HUES6 (cell line): ENCODE measurements at regions not wholly inside any gene's neighbourhood (a gene's known extent, or its start where the extent isn't known, plus 50 kb on each side); places are given as distances from the start of the nearest gene placed in this dataset.

Experiments used
- H3K27ac ChIP-seq: 2 replicates; pipeline ENCODE4 v1.7.0; 2013; ENCODE audit warnings: low read depth, mild to moderate bottlenecking, low read length, inconsistent platforms
- H3K27me3 ChIP-seq: 2 replicates; pipeline ENCODE4 v1.6.1; 2013; ENCODE audit warnings: low read length; ENCODE audit not compliant: control insufficient read depth, insufficient read depth
- H3K36me3 ChIP-seq: 2 replicates; pipeline ENCODE4 v1.6.1; 2013; ENCODE audit warnings: low read length; ENCODE audit not compliant: control insufficient read depth, insufficient read depth
- H3K4me1 ChIP-seq: 2 replicates; pipeline ENCODE4 v1.6.1; 2013; ENCODE audit warnings: low read length; ENCODE audit not compliant: control insufficient read depth, insufficient read depth
- H3K4me3 ChIP-seq: 2 replicates; pipeline ENCODE4 v1.5.1; 2013; ENCODE audit warnings: low read depth, low read length
- H3K9ac ChIP-seq: one replicate; pipeline ENCODE4 v1.6.1; 2013; ENCODE audit warnings: mild to moderate bottlenecking, low read length
- H3K9me3 ChIP-seq: 2 replicates; pipeline ENCODE4 v1.6.1; 2013; ENCODE audit warnings: low read depth, low read length; ENCODE audit not compliant: control insufficient read depth, insufficient read depth

DNA sequence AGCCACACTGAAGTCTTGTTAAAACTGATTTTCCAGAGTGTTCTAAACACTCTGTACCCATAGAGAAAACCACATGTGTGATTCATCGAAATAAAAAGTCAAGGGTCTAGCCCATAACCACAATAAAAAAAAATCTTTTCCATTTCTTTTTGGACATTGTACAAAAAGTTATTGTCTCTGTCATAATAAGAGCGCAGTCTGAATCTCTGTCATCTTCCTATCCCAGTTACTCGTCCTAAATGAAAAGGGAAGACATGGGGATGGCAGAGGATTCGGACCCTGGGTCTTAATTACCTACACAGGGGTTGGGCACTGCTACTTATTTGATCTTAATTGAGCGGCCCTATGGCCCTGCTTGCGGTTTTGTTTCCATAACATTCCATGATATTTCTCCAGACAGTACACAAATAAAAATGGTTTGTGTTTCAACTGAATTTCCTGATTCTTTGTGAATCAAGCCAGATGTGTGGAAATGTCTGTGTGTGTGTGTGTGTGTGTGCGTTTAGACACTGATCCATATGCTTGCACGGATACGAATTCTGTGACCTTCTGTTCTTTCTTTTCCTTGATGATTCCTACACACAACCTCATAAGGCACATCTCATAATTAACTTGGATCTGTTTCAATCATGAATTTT, 133.4 kb upstream of the SPATS2L start:
- peaks cover 11% of the 10 kb centered on the region for H3K4me1 ChIP-seq
- H3K9ac ChIP-seq: no peak overlapping the region
- no peak overlapping the region for H3K4me3 ChIP-seq
- no peaks in the 10 kb centered on the region for H3K36me3 ChIP-seq
- H3K9me3 ChIP-seq: peaks cover 12% of the 10 kb centered on the region
- no peaks in the 10 kb centered on the region for H3K27me3 ChIP-seq
- no peak overlapping the region for H3K27ac ChIP-seq

DNA sequence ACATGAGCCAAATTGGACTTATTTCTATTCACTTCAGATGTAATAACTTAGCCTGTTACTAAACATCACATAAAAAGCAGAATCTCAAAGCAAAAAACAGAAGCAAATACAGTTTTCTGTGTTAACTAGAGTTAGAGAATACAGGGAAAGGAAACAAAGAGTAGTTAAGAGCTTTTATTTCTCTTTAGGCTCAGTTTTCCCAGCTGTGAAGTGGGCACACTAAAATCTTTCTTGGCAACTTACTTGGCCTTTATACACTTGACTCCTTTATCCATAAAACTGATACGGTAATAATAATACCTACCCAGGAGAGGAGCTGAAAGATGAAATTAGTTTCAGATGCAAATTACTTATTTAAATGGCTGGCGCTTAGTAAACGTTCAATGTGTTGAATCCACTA, 132.8 kb upstream of the SPATS2L start:
- Histone ChIP-seq H3K9ac (no peak overlapping the region), H3K4me1 (peaks cover 5% of the 10 kb centered on the region), H3K27me3 (no peaks in the 10 kb centered on the region), H3K27ac (no peak overlapping the region), H3K4me3 (no peak overlapping the region), H3K36me3 (no peaks in the 10 kb centered on the region), H3K9me3 (peaks cover 12% of the 10 kb centered on the region)

DNA sequence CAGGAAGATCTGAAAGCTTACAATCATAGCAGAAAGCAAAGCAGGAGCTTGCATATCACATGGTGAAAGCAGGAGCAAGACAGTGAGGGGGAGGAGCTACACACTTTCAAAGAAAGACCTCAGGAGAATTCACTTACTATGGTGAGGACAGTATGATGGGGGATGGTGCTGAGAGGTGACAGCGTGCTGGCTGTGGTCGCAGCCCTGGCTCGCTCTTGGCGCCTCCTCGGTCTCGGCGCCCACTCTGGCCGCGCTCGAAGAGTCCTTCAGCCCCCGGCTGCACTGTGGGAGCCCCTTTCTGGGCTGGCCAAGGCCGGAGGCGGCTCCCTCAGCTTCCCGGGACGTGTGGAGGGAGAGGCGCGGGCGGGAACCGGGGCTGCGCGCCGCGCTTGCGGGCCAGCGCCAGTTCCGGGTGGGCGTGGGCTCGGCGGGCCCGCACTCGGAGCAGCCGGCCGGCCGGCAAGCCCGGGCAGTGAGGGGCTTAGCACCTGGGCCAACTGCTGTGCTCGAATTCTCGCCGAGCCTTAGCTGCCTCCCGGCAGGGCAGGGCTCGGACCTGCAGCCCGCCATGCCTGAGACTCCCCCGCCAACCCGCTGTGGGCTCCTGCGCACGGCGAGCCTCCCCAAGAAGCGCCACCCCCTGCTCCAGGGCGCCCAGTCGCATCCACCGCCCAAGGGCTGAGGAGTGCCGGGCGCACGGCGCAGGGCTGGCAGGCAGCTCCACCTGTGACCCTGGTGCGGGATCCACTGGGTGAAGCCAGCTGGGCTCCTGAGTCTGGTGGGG, 131.9 kb upstream of the SPATS2L start:
- peaks cover 12% of the 10 kb centered on the region for H3K9me3 ChIP-seq
- H3K4me3 ChIP-seq: no peak overlapping the region
- no peaks in the 10 kb centered on the region for H3K27me3 ChIP-seq
- H3K36me3 ChIP-seq: no peaks in the 10 kb centered on the region
- H3K27ac ChIP-seq: no peak overlapping the region
- no peaks in the 10 kb centered on the region for H3K4me1 ChIP-seq
- no peak overlapping the region for H3K9ac ChIP-seq

DNA sequence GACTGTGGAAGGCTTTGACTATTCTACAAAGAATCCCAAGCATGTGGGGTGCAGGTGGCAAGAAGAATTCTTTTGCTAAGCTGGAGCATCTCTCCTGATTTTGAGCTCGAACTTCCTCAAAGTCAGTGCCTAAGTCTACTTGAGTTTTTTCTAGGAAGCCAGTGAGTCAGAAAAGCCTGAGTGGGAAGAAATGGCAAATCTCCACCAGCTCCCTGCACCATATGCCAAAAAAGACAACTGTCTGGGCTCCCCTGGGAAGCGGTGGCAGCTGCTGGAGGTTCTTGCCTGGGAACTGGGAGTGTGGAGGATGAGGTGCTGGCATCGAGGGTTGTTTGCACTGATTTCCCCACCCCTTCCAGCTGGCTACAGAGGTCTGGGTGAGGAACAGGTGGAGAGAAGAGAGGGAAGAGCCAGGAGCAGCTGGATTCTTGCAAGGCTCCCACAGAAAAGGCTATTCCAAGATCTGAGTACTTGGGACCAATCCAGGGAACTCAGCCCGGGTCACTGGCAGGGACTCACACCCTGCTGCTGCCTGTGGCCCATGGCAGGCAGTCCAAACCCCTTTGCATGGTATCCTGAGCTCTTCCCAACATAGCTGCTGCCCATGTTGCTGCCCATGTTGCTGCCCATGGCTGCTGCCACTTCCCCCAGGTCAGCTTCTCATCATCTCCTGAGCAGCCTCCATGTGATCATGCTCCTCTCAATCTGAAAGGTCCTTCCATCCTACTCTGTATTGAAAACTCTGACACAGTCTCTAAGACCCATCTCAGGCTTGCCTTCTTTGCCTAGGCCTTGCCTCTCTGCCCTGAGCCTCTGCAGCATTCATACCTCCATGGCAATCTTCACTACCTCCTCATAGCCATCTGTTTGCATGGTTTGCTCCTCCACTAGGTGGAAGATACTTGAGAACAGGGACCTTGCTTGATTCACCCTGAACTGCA, 128.3 kb upstream of the SPATS2L start:
- Histone ChIP-seq H3K4me1 (peaks cover 2% of the 10 kb centered on the region; the same call in 1 of the 2 replicates), H3K27me3 (no peaks in the 10 kb centered on the region), H3K36me3 (no peaks in the 10 kb centered on the region), H3K9me3 (peaks cover 7% of the 10 kb centered on the region), H3K9ac (no peak overlapping the region), H3K27ac (no peak overlapping the region), H3K4me3 (no peak overlapping the region)

DNA sequence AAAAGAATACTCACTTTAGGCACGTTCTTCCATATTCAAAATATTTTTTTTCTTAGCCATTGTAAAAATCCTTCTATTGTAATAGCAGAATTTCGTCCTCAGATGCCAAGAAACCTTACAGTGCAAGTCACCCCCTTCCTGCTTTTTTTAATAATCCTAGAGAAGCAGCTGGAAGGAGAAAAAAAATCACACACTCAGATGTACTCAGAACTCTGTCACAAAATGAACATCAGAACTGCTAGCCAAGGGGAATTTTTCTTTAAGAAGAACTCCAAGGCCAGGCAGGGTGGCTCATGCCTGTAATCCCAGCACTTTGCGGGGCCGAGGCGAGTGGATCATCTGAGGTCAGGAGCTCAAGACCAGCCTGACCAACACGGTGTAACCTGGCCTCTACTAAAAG, 127.3 kb upstream of the SPATS2L start:
- no peak overlapping the region for H3K9ac ChIP-seq
- peaks cover 11% of the 10 kb centered on the region for H3K9me3 ChIP-seq
- peaks cover 2% of the 10 kb centered on the region; the same call in 1 of the 2 replicates for H3K4me1 ChIP-seq
- H3K36me3 ChIP-seq: no peaks in the 10 kb centered on the region
- H3K27ac ChIP-seq: no peak overlapping the region
- no peak overlapping the region for H3K4me3 ChIP-seq
- H3K27me3 ChIP-seq: no peaks in the 10 kb centered on the region

DNA sequence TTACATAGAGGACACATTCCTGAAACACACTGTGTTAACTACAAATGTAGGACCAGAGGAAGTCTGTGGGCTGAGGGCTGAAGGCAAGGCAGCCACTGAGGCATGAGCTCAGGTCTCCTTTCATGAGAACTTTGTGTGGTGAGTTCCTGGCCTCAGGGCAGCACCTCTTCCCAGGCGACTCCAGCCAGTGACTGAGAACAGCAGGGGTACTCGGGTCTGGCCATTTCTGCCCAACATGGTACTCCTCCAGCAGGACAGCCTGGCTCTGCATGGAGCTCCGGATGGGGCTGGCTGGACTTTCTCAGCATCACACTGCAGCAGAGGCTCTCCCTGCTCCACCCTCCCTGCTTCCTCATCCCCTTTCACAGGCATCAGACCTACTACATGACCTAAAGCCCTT, 125.5 kb upstream of the SPATS2L start:
- no peaks in the 10 kb centered on the region for H3K36me3 ChIP-seq
- no peak overlapping the region for H3K27ac ChIP-seq
- no peak overlapping the region for H3K4me3 ChIP-seq
- no peaks in the 10 kb centered on the region for H3K27me3 ChIP-seq
- H3K9me3 ChIP-seq: peaks cover 5% of the 10 kb centered on the region; the same call in 1 of the 2 replicates
- no peak overlapping the region for H3K9ac ChIP-seq
- H3K4me1 ChIP-seq: peaks cover 13% of the 10 kb centered on the region; the same call in 1 of the 2 replicates

DNA sequence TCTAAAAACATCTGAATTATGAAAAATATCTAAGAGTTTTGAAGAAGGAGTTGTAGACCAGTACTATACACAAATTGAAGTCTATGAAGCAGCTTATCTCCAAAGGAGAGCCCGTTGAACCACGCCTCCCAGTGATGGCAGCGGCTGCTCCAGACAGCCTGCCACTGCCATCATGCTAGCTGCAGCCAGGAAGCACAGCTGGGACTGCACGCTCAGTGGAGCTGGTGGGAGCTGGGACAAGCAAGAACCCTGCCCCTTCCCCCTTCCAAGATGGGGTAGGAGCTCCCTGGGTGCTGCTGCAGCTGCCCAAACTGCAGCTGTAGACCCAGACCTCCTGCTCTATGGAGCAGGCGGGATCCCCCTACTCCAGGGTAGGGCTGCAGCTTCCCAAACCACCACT, 124.7 kb upstream of the SPATS2L start:
- no peaks in the 10 kb centered on the region for H3K36me3 ChIP-seq
- peaks cover 14% of the 10 kb centered on the region; the same call in 1 of the 2 replicates for H3K4me1 ChIP-seq
- H3K27ac ChIP-seq: no peak overlapping the region

DNA sequence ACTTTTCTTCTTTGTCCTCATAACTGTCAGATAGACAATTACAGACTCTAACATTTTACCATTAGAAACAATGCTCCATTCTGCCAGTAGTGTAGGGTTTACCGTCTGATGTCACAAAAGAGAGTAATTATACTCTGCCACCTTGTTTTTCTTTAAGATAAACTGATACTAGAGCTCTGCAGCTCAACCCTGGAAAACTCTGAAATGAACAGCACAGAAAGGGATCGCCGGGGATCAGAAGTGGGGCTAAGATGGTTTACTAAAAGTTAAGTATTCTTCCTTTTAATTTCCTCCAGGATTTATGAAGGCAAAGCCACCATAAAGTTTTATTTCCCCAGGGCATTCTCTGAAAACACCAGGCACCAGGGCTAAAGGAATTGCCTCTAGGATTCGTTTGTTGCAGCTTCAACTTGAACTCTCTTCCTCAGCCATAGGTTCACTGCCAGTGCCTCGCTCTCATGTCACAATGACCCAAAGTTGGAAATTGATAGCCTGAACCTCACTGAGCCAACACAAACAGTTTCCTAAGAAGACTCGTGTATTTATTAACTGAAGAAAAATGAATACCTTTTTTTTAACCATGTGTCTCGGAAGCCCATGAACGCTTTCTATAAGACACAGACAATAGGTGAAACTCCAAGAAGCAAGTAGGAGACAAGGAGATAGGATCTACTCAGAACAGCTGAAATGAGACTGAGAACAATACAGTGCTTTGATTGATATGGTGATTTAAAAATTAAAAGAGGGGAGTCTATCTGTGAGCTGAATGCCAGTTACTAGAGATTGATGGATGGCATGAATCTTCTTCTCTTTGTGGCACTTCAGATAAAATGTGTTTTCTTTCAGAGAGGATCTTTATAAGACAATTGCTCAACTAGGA, 121.5 kb upstream of the SPATS2L start:
- Histone ChIP-seq H3K9me3 (peaks cover 5% of the 10 kb centered on the region; the same call in 1 of the 2 replicates), H3K4me1 (peaks cover 14% of the 10 kb centered on the region; the same call in 1 of the 2 replicates), H3K27ac (no peak overlapping the region), H3K9ac (no peak overlapping the region), H3K27me3 (no peaks in the 10 kb centered on the region), H3K4me3 (no peak overlapping the region), H3K36me3 (no peaks in the 10 kb centered on the region)

More for the DNA sequence above, 124.7 kb upstream of the SPATS2L start:
- H3K4me3 ChIP-seq: no peak overlapping the region
- peaks cover 5% of the 10 kb centered on the region; the same call in 1 of the 2 replicates for H3K9me3 ChIP-seq
- no peak overlapping the region for H3K9ac ChIP-seq
- no peaks in the 10 kb centered on the region for H3K27me3 ChIP-seq

DNA sequence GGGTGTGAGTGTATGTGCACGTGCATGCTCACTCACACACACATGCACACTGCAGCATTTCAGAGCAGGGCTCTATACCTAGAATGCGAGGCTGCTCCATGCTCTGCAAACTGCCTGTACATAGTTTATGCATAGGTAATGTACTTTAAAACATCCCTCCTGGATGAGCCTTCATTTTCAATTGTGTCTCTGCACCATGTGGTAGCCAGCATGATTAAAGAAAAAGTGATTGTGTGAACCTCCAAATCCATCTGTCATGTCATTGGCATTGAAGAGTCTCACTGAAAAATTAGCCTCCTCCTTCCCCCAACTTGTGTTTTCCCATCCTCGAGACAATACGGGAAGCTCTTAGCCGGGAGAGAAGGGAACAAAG, 120.9 kb upstream of the SPATS2L start:
- H3K27me3 ChIP-seq: no peaks in the 10 kb centered on the region
- peaks cover 5% of the 10 kb centered on the region; the same call in 1 of the 2 replicates for H3K9me3 ChIP-seq
- no peak overlapping the region for H3K4me3 ChIP-seq
- no peak overlapping the region for H3K27ac ChIP-seq
- no peak overlapping the region for H3K9ac ChIP-seq
- H3K36me3 ChIP-seq: no peaks in the 10 kb centered on the region
- H3K4me1 ChIP-seq: peaks cover 14% of the 10 kb centered on the region; the same call in 1 of the 2 replicates

DNA sequence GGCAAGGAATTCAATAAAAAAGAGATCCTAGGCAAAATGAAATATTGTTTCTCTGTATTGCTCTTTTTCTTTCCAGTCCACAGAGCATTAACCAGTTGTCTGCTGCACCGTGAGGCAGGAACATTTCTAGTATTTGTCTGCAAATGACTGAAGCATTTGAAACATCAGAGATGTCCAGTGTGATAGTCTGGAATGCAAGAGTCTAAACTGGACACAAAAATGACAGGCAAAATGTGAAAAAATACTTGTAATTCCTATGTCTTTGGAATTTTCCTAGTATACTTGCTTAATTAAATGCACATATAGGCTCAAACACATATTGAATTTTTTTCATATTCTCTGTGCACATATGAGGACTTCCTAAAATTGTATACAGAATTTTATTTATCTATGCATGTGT, 120.5 kb upstream of the SPATS2L start:
- H3K9ac ChIP-seq: no peak overlapping the region
- no peaks in the 10 kb centered on the region for H3K36me3 ChIP-seq
- H3K4me1 ChIP-seq: peaks cover 12% of the 10 kb centered on the region; the same call in 1 of the 2 replicates
- H3K9me3 ChIP-seq: peaks cover 5% of the 10 kb centered on the region; the same call in 1 of the 2 replicates
- H3K27ac ChIP-seq: no peak overlapping the region
- no peaks in the 10 kb centered on the region for H3K27me3 ChIP-seq
- no peak overlapping the region for H3K4me3 ChIP-seq
